ENCODE measurements at regions not wholly inside any gene's neighbourhood (a gene's known extent, or its start where the extent isn't known, plus 50 kb on each side); places are given as distances from the start of the nearest gene placed in this dataset.

DNA sequence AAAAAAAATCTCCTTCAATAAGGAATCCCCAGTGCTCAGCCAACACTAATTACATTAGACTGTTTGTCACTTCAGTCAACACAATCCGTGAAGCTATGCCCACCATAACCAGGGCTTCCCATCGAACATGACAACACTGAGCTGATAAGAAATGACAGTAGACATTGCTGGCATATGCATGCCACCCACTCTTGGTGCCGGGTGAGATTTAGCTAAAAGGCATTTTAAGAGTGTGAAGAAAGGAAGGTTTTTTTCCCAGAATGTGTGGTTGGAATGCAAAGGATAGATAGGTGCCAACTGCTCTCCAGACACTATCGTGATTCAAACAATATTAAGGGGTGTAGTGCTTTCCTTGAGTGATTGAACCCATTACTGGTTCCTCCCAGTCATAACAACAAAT lies 344.0 kb upstream of the LMCD1 start:
- no peak for TF ChIP-seq EZH2 (IDR thresholded peaks at IDR 0.05; ENCODE audit: insufficient read depth, poor library complexity, severe bottlenecking)
- TF ChIP-seq EZH2phosphoT487 (IDR thresholded peaks at IDR 0.05; ENCODE audit: insufficient read depth, low read depth), result no peak

Data from GM23248 (cell line).